22Rv1 (cell line): ENCODE measurements at regions not wholly inside any gene's neighbourhood (a gene's known extent, or its start where the extent isn't known, plus 50 kb on each side); places are given as distances from the start of the nearest gene placed in this dataset.
"Not testable (repeated sequence)": the region's sequence is repeated elsewhere in the genome, so short reads cannot be mapped to it uniquely, and the experiment has no call there.

Experiments used
- H3K27ac ChIP-seq: fragments of 450-650 bp; 2 replicates; pipeline ENCODE4 v1.5.1; 2017
- ZFX ChIP-seq: fragments of 450-650 bp; IDR thresholded peaks from 2 replicates; pipeline ENCODE4 v1.6.1; 2017; ENCODE audit warnings: antibody characterized with exemption, borderline replicate concordance
- TF ChIP-seq, protein P1 (sequence below): fragments of 450-650 bp; IDR thresholded peaks from 2 replicates; pipeline ENCODE4 v1.5.1; 2017; ENCODE audit warnings: mild to moderate bottlenecking

DNA sequence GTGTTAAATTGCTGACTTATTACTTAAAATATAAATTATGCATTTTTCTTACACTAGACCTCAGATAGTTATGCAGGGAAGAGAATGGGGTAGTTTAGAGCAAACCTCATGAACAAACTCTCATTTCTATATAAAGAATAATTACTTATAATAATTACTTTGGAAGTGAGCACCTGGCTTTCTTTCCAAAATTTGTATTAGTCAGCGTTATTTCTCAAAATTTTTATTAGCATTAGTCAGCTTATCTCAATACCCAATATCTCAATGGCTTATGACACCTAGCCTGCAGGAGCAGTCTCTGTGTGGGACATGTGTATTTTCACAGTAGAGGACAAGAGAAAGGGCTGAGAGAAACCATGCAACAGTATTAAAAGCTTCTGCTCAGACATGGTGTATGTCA is 849.2 kb upstream of the HS3ST5 start:
- H3K27ac ChIP-seq: no peak overlapping the region
- TF ChIP-seq, protein P1, sequence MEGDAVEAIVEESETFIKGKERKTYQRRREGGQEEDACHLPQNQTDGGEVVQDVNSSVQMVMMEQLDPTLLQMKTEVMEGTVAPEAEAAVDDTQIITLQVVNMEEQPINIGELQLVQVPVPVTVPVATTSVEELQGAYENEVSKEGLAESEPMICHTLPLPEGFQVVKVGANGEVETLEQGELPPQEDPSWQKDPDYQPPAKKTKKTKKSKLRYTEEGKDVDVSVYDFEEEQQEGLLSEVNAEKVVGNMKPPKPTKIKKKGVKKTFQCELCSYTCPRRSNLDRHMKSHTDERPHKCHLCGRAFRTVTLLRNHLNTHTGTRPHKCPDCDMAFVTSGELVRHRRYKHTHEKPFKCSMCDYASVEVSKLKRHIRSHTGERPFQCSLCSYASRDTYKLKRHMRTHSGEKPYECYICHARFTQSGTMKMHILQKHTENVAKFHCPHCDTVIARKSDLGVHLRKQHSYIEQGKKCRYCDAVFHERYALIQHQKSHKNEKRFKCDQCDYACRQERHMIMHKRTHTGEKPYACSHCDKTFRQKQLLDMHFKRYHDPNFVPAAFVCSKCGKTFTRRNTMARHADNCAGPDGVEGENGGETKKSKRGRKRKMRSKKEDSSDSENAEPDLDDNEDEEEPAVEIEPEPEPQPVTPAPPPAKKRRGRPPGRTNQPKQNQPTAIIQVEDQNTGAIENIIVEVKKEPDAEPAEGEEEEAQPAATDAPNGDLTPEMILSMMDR: no peak
- TF ChIP-seq ZFX: no peak

DNA sequence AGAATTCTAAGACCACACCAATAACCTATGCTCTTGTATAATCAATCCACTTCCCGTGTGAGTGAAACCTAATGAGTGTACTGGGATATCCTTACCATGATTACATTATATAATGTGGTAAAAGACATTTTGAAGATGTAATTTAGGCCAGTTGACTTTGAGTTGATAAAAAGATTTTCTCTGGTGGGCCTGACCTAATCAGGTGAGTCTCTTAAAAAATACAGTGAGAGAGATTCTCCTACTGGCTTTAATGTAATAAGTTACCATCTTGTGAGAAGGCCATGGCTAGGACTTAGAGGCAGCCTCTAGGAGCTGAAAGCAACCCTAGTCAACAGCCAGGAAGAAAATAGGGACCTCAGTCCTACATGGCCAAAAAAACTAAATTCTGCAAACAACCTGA is 847.7 kb upstream of the HS3ST5 start:
- TF ChIP-seq ZFX: no peak
- TF ChIP-seq, protein P1: no peak
- H3K27ac ChIP-seq: no peak overlapping the region

DNA sequence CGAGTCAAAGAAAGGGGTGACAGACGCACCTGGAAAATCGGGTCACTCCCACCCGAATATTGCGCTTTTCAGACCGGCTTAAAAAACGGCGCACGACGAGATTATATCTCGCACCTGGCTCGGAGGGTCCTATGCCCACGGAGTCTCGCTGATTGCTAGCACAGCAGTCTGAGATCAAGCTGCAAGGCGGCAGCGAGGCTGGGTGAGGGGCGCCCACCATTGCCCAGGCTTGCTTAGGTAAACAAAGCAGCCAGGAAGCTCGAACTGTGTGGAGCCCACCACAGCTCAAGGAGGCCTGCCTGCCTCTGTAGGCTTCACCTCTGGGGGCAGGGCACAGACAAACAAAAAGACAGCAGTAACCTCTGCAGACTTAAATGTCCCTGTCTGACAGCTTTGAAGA is 832.6 kb upstream of the HS3ST5 start:
- H3K27ac ChIP-seq: not testable (repeated sequence)

DNA sequence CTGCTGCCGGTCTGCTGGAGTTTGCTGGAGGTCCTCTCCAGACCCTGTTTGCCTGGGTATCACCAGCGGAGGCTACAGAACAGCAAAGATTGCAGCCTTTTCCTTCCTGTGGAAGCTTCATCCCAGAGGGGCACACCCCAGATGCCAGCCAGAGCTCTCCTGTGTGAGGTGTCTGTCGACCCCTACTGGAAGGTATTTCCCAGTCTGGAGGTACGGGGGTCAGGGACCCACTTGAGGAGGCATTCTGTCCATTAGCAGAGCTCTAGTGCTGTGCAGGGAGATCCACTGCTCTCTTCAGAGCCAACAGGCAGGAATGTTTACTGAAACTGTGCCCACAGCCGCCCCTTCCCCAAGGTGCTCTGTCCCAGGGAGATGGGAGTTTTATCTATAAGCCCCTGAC is 823.1 kb upstream of the HS3ST5 start:
- TF ChIP-seq, protein P1: peak; percentile 7; the same call in 1 of the 2 replicates
- H3K27ac ChIP-seq: not testable (repeated sequence)

DNA sequence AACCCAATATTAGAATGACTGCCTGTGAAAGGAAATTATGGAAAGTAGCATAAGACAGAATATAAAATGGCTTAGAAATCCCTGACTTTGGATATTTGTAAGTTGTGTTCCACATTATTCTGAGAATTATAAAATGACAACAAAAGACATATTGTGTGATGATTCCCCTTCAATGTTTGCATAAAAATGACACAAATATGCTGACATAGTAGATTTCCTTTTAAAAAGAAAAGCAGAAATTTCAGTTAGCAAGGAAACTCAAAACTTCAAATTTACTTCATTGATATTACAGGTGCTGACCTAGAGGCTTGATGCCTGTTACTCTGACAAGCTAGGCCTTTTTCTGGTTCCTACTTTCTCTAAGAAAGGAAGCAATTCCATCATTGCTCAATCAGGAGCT is 816.9 kb upstream of the HS3ST5 start:
- TF ChIP-seq, protein P1: no peak
- no peak for TF ChIP-seq ZFX
- no peak overlapping the region for H3K27ac ChIP-seq

DNA sequence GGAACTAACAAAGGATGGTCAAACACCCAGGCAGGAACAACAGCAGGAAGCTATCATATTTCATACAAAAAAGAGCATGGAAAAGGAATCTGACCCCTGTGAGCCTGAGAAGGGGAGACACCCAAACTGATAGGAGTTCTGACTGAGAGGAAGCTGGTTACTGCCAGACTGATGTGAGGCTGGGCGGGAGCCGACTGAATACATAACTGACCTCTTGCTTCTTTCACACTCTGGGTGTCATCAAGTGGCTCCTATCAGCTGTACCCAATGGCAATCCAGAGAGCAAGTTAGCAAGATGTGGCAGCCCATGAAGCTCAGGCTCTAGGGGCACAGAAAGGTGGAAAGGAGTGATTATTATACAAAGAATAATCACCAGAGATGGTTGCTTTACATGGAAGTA is 795.1 kb upstream of the HS3ST5 start:
- H3K27ac ChIP-seq: no peak overlapping the region
- TF ChIP-seq, protein P1: no peak
- TF ChIP-seq ZFX: no peak

DNA sequence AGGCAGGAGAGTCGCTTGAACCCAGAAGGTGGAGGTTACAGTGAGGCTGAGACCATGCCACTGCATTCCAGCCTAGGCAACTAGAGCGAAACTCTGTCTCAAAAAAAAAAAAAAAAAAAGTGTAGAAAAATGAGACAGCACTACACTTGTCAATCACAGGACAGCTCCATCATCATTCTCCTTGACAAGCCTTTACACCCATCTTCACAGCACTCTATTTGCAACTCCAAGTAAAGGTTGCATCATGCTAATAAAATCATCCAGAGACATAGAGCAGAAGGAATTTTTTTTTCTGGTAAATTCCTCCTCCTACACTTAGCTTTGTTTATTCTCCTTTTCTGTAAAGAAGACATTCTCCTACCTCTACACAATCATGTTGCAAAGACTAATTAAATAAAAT is 791.0 kb upstream of the HS3ST5 start:
- TF ChIP-seq ZFX: no peak
- TF ChIP-seq, protein P1: no peak
- H3K27ac ChIP-seq: no peak overlapping the region

DNA sequence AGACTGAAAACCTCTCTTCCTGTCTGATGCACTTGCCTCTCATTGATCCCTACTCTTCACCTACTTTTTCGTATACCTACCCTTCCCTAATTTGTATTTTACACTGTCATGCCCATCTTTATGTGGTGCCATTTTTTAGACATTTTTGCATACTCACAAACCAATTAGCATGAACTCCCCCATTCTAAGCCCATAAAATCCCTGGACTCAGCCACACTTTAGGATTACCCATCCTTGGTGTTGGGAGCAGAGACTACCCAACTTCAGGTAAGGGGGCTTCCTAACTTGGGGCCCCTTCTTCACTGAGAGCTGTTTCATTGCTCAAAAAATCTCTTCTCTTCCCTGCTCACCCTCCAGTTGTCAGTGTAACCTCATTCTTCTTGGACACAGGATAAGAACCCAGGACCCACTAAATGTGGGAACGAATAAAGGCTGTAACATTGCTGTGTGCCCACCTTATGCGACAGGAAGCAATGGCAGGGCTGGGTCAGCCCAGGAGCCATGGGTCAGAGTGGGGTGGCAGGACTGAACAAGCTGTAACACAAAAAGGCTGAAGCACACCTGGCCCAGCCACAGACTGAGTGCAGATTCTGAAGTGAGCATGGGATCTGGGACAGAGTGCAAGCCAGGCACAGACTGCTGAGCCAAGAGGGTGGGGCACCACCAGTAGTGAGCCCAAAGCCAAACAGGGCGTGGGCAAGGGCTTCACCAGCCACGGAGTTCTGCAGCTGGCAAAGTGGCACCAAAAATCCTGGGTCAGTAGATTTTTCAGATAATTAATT is 789.1 kb upstream of the HS3ST5 start:
- H3K27ac ChIP-seq: no peak overlapping the region
- TF ChIP-seq, protein P1: no peak
- TF ChIP-seq ZFX: no peak

DNA sequence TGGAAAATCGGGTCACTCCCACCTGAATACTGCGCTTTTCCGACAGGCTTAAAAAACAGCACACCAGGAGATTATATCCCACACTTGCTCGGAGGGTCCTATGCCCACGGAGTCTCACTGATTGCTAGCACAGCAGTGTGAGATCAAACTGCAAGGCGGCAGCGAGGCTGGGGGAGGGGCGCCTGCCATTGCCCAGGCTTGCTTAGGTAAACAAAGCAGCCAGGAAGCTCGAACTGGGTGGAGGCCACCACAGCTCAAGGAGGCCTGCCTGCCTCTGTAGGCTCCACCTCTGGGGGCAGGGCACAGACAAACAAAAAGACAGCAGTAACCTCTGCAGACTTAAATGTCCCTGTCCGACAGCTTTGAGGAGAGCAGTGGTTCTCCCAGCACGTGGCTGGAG is 778.7 kb upstream of the HS3ST5 start:
- H3K27ac ChIP-seq: not testable (repeated sequence)
